ENCODE measurements at regions not wholly inside any gene's neighbourhood (a gene's known extent, or its start where the extent isn't known, plus 50 kb on each side); places are given as distances from the start of the nearest gene placed in this dataset.

- TF ChIP-seq MAX (IDR thresholded peaks at IDR 0.05) (no peak), TAF1 (conservative IDR thresholded peaks at IDR 0.05) (no peak), GABPA (IDR thresholded peaks at IDR 0.05 in 1 of 2, conservative IDR thresholded peaks at IDR 0.05 in 1 of 2) (no peak), HNF4G (IDR thresholded peaks at IDR 0.05) (no peak), RAD21 (IDR thresholded peaks at IDR 0.05) (no peak), FOXA1 (IDR thresholded peaks at IDR 0.05) (no peak), EGR1 (IDR thresholded peaks at IDR 0.05; ENCODE audit: low read depth in 2 of 2) (no peak), ATF3 (IDR thresholded peaks at IDR 0.05) (no peak), YY1 (IDR thresholded peaks at IDR 0.05) (no peak), HNF4A (conservative IDR thresholded peaks at IDR 0.05) (no peak), REST (IDR thresholded peaks at IDR 0.05) (no peak)
- TF ChIP-seq, protein P1, sequence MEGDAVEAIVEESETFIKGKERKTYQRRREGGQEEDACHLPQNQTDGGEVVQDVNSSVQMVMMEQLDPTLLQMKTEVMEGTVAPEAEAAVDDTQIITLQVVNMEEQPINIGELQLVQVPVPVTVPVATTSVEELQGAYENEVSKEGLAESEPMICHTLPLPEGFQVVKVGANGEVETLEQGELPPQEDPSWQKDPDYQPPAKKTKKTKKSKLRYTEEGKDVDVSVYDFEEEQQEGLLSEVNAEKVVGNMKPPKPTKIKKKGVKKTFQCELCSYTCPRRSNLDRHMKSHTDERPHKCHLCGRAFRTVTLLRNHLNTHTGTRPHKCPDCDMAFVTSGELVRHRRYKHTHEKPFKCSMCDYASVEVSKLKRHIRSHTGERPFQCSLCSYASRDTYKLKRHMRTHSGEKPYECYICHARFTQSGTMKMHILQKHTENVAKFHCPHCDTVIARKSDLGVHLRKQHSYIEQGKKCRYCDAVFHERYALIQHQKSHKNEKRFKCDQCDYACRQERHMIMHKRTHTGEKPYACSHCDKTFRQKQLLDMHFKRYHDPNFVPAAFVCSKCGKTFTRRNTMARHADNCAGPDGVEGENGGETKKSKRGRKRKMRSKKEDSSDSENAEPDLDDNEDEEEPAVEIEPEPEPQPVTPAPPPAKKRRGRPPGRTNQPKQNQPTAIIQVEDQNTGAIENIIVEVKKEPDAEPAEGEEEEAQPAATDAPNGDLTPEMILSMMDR (IDR thresholded peaks at IDR 0.05; ENCODE audit: low read depth, low read length, missing input control) = no peak
- TF ChIP-seq, protein P2, sequence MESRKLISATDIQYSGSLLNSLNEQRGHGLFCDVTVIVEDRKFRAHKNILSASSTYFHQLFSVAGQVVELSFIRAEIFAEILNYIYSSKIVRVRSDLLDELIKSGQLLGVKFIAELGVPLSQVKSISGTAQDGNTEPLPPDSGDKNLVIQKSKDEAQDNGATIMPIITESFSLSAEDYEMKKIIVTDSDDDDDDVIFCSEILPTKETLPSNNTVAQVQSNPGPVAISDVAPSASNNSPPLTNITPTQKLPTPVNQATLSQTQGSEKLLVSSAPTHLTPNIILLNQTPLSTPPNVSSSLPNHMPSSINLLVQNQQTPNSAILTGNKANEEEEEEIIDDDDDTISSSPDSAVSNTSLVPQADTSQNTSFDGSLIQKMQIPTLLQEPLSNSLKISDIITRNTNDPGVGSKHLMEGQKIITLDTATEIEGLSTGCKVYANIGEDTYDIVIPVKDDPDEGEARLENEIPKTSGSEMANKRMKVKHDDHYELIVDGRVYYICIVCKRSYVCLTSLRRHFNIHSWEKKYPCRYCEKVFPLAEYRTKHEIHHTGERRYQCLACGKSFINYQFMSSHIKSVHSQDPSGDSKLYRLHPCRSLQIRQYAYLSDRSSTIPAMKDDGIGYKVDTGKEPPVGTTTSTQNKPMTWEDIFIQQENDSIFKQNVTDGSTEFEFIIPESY (IDR thresholded peaks at IDR 0.05) = no peak
Measured at GRCh38 chr6:79861023-79861422, 86.3 kb downstream of the ELOVL4 start.
